K562 (cell line): ENCODE measurements at regions not wholly inside any gene's neighbourhood (a gene's known extent, or its start where the extent isn't known, plus 50 kb on each side); places are given as distances from the start of the nearest gene placed in this dataset.

Source experiments
- BCL6 ChIP-seq: fragments of 250-450 bp; sonication (Bioruptor Pico); IDR thresholded peaks from 2 replicates; pipeline ENCODE4 v1.4.0; 2020
- CBFA2T2 ChIP-seq: fragments of 450-650 bp; conservative IDR thresholded peaks from 2 replicates; pipeline ENCODE4 v1.6.1; 2017; ENCODE audit warnings: mild to moderate bottlenecking
- CBFA2T3 ChIP-seq: fragments of 450-650 bp; IDR thresholded peaks from 2 replicates; pipeline ENCODE4 v1.6.1; 2017
- CTCFL ChIP-seq: IDR thresholded peaks from 2 replicates; pipeline ENCODE4 v1.6.1; 2011; ENCODE audit warnings: borderline replicate concordance, low read depth, mild to moderate bottlenecking, moderate library complexity, low read length; ENCODE audit not compliant: insufficient read depth, poor library complexity, severe bottlenecking
- EP300 ChIP-seq: IDR thresholded peaks from 2 replicates; pipeline ENCODE4 v1.6.1; 2012; ENCODE audit warnings: low read length, improper control_type of control experiment
- ESRRA ChIP-seq: fragments of 450-650 bp; IDR thresholded peaks from 2 replicates; pipeline ENCODE4 v1.6.1; 2014; ENCODE audit warnings: low read depth, mild to moderate bottlenecking, moderate library complexity, borderline replicate concordance
- FOXO4 ChIP-seq: fragments of 450-650 bp; formaldehyde crosslinking; IDR thresholded peaks from 2 replicates; pipeline ENCODE4 v1.4.0; 2020; ENCODE audit warnings: mild to moderate bottlenecking, moderate library complexity
- HNRNPL ChIP-seq: fragments of 200-400 bp; formaldehyde crosslinking; IDR thresholded peaks from 2 replicates; pipeline ENCODE4 v1.6.1; 2017; ENCODE audit warnings: low read depth, mild to moderate bottlenecking, low read length
- KAT2B ChIP-seq: IDR thresholded peaks from one replicate; pipeline ENCODE4 v1.6.1; 2012; ENCODE audit warnings: low read depth, mild to moderate bottlenecking, control low read depth, inconsistent platforms, low read length, moderate library complexity
- MBD2 ChIP-seq: sonication (generic); IDR thresholded peaks from 2 replicates; pipeline ENCODE4 v1.6.1; 2016; ENCODE audit warnings: low read depth, borderline replicate concordance
- MEIS2 ChIP-seq: fragments of 450-650 bp; IDR thresholded peaks from 2 replicates; pipeline ENCODE4 v1.6.1; 2014; ENCODE audit warnings: mild to moderate bottlenecking; ENCODE audit not compliant: partially characterized antibody
- MITF ChIP-seq: IDR thresholded peaks from 2 replicates; pipeline ENCODE4 v1.6.1; 2014; ENCODE audit warnings: antibody characterized with exemption
- NCOA1 ChIP-seq: fragments of 450-650 bp; IDR thresholded peaks from 2 replicates; pipeline ENCODE4 v1.6.1; 2016; ENCODE audit warnings: low read depth
- NFE2L1 ChIP-seq: fragments of 450-650 bp; IDR thresholded peaks from 2 replicates; pipeline ENCODE4 v1.6.1; 2016; ENCODE audit warnings: missing genetic modification characterization, low read depth, mild to moderate bottlenecking, missing compliant biosample characterization, moderate library complexity, borderline replicate concordance
- NFIX ChIP-seq: fragments of 250-450 bp; sonication (Bioruptor Pico); IDR thresholded peaks from 2 replicates; pipeline ENCODE4 v1.4.0; 2020; ENCODE audit warnings: low read depth, mild to moderate bottlenecking, moderate library complexity
- NR3C1 ChIP-seq: sonication (generic); formaldehyde crosslinking; IDR thresholded peaks from 2 replicates; pipeline ENCODE4 v1.8.1; 2022; ENCODE audit warnings: missing genetic modification reagents
- NRF1 ChIP-seq, 2 experiments: fragments of 450-650 bp; IDR thresholded peaks in 1 of 2; conservative IDR thresholded peaks in 1 of 2; 2 replicates each; pipeline ENCODE4 v1.6.1; 2014; ENCODE audit warnings: mild to moderate bottlenecking in 2 of 2
- PHB ChIP-seq: fragments of 250-450 bp; sonication (Bioruptor Pico); IDR thresholded peaks from 2 replicates; pipeline ENCODE4 v1.5.0; 2021
- PHF8 ChIP-seq: fragments of 200-600 bp; sonication (generic); IDR thresholded peaks from 2 replicates; pipeline ENCODE4 v1.6.1; 2012; ENCODE audit warnings: mixed run types, mild to moderate bottlenecking, inconsistent platforms, low read length, moderate library complexity, borderline replicate concordance
- SAFB ChIP-seq: fragments of 200-400 bp; formaldehyde crosslinking; IDR thresholded peaks from 2 replicates; pipeline ENCODE4 v1.6.1; 2017; ENCODE audit warnings: low read depth, low read length, borderline replicate concordance
- SRSF1 ChIP-seq: fragments of 200-400 bp; formaldehyde crosslinking; IDR thresholded peaks from 2 replicates; pipeline ENCODE4 v1.6.1; 2017; ENCODE audit warnings: mild to moderate bottlenecking, low read depth, low read length, moderate library complexity
- SRSF7 ChIP-seq: fragments of 200-400 bp; formaldehyde crosslinking; optimal IDR thresholded peaks from 2 replicates; pipeline ENCODE3; 2017; ENCODE audit warnings: mild to moderate bottlenecking, low read depth, low read length
- SRSF9 ChIP-seq: fragments of 200-400 bp; formaldehyde crosslinking; IDR thresholded peaks from 2 replicates; pipeline ENCODE4 v1.6.1; 2017; ENCODE audit warnings: low read depth, low read length, borderline replicate concordance
- STAT5B ChIP-seq: fragments of 250-450 bp; sonication (Bioruptor Pico); IDR thresholded peaks from 2 replicates; pipeline ENCODE4 v1.8.0; 2021; ENCODE audit warnings: mild to moderate bottlenecking, inconsistent platforms
- THRB ChIP-seq: fragments of 450-650 bp; formaldehyde crosslinking; conservative IDR thresholded peaks from 2 replicates; pipeline ENCODE4 v1.4.0; 2022; ENCODE audit warnings: mild to moderate bottlenecking, missing genetic modification characterization

- no peak for TF ChIP-seq CTCFL
- no peak for TF ChIP-seq MITF
- no peak for TF ChIP-seq BCL6 (CRISPR knock-in tag)
- peak; percentile 73 for TF ChIP-seq CBFA2T2
- TF ChIP-seq NRF1 (conservative IDR thresholded peaks at IDR 0.05 in 1 of 2, IDR thresholded peaks at IDR 0.05 in 1 of 2) = no peak
- no peak for TF ChIP-seq PHB (CRISPR knock-in tag)
- TF ChIP-seq NR3C1 (CRISPR knock-in tag) = no peak
- TF ChIP-seq KAT2B = no peak
- TF ChIP-seq NFE2L1 (tag) = no peak
- no peak for TF ChIP-seq STAT5B (CRISPR knock-in tag)
- no peak for TF ChIP-seq PHF8
- TF ChIP-seq FOXO4 (CRISPR knock-in tag) = no peak
- peak; percentile 56; the same call in 1 of the 2 replicates for TF ChIP-seq EP300
- TF ChIP-seq SRSF9 = no peak
- TF ChIP-seq SAFB = no peak
- no peak for TF ChIP-seq THRB
- peak; percentile 87 for TF ChIP-seq CBFA2T3
- peak; percentile 72 for TF ChIP-seq MEIS2
- TF ChIP-seq ESRRA = no peak
- TF ChIP-seq SRSF7 = no peak
- TF ChIP-seq HNRNPL = no peak
- TF ChIP-seq MBD2 = no peak
- no peak for TF ChIP-seq NFIX (CRISPR knock-in tag)
- no peak for TF ChIP-seq NCOA1
- TF ChIP-seq SRSF1 = no peak
Observed at GRCh38 chr4:186798951-186799659, 75.4 kb upstream of the FAT1 start (continued).
